ENCODE measurements at regions not wholly inside any gene's neighbourhood (a gene's known extent, or its start where the extent isn't known, plus 50 kb on each side); places are given as distances from the start of the nearest gene placed in this dataset.
"Not testable (repeated sequence)": the region's sequence is repeated elsewhere in the genome, so short reads cannot be mapped to it uniquely, and the experiment has no call there.

DNA sequence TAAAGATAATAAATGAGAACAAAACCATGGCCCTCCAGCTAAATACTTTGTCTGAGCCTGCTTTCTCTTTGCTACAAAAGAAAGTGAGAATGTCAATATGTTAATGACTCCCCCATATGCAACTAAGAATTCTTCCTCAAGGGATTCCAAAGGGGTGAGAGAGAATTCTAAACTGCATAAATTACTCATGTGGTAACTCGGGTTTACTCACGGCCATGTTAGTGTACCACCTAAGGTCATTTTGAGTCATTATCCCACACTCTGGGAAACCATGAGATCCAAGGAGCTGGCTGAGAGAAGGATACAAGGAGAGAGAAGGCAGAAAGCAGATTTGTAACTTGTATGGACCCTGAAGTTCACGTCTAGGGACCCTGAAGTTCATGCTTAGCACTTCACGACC is 190.3 kb downstream of the DHX15 start:
- H3K27me3 ChIP-seq = no peaks in the 10 kb centered on the region
- no peaks in the 10 kb centered on the region for H3K9me3 ChIP-seq
- H3K4me3 ChIP-seq = no peak overlapping the region
- peak; percentile 0 for DNase-seq
- H3K36me3 ChIP-seq = no peaks in the 10 kb centered on the region

DNA sequence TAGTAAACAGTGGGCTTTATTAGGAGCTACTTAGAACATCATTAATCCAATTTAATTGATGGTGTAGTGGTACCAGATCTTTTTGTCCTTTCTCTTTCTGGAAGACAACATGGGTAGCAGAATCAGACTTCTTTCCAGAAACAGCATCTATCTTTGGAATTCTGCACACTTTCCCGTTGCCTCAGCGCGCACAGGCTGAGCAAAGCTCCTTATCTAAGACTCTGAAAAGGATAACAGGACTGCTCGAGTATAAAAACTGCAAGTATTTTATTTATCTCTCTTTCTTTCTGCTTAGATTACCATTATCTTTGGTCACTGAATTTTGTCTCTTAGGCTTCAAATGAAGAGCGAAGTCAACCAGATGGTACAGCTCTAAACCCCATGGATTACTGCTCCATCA is 191.7 kb downstream of the DHX15 start:
- no peak for DNase-seq
- no peaks in the 10 kb centered on the region for H3K27me3 ChIP-seq
- H3K4me3 ChIP-seq = no peak overlapping the region
- H3K9me3 ChIP-seq = no peaks in the 10 kb centered on the region
- no peaks in the 10 kb centered on the region for H3K36me3 ChIP-seq

DNA sequence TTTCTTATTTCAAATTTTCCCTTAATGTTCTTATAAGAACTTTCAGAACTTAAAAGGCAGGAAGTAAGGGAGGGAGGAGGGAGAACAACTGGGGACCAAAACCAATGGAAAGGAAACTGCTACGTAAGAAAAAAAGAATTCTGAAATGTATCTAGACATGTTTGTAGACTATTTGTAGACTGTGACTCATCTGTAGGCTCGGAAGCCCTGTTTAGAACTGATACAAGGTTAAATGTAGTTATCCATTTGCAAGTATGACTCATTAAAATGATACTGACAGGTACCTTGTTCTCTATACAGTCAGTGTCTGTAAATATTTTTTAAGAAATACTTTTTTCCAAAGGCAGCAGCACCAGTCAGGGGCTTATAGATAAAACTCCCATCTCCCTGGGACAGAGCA is 202.0 kb downstream of the DHX15 start:
- no peak for DNase-seq
- no peaks in the 10 kb centered on the region for H3K27me3 ChIP-seq
- no peaks in the 10 kb centered on the region for H3K9me3 ChIP-seq
- H3K36me3 ChIP-seq = no peaks in the 10 kb centered on the region
- H3K4me3 ChIP-seq = no peak overlapping the region

DNA sequence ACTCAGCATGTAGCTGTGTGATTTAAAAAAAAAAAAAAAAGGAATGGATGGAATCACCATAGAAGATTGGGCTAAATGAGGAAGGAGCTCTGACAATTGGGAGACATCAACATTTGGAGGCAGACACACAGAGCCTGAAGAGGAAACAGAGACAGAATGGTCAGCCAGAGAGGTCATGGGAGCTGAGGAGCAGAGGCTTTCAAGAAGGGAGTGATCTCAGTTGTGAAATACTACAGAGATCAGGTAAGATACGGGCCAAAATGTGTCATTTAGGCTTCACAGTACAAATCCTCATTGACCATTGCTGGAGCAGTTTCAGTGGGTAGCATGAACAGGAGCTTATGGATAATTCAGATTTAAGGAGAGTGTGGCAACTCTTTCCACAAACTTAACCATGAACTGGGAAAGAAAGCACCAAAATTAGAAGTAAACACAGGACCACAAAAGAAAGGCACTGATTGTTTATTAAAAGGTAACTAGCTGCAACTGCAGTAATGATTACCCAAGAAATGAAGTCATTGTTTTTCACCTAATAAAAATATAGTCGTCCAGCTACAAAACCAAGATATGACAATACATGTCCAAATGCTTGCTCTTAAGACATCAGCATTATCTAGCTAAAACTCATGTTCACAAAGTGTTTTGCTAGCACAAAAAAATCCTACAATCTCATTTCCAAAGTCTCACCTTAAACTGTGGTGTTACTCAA is 203.2 kb downstream of the DHX15 start:
- Histone ChIP-seq H3K36me3 (no peaks in the 10 kb centered on the region), H3K9me3 (no peaks in the 10 kb centered on the region), H3K4me3 (no peak overlapping the region), H3K27me3 (no peaks in the 10 kb centered on the region)
- DNase-seq = no peak

DNA sequence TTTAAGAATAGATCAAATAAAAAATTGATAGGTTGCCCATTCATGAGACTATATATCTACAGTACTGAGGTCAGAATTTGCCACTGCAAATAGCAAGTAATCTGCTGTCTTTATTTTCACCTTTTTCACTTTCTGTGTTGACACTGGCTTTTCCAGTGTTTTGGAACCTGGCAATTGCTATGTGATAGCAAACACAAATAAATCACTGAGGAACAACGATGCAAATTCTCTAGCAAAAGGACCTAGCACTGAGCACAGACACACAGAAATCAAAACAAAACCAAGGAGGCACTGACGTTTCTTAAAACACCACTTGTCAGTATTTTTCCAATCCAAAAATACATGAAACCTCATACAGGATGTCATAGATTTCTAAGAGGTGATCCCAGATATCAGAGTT is 210.7 kb downstream of the DHX15 start:
- no peak for DNase-seq
- H3K9me3 ChIP-seq = no peaks in the 10 kb centered on the region
- H3K36me3 ChIP-seq = no peaks in the 10 kb centered on the region
- no peaks in the 10 kb centered on the region for H3K27me3 ChIP-seq
- H3K4me3 ChIP-seq = no peak overlapping the region

DNA sequence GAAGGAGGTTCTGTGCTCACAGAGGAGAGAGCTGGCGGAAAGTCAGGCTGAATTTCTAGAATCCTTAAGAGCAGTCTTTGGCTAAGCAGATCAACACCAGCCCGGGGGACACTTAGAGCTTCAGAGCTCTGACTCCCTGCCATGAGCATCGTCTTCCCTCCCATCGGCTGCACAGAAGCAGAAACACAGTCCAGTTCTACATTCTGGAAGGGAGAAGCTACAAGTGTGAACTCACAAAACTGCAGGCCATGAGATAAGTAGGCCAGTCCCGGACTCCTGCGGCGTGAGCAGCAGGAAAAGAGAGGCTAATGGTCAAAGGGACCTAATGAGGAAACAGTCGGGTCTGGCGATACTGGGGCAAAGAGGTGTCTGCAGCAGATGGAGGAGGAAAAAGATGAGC is 211.5 kb downstream of the DHX15 start:
- no peak for DNase-seq
- Histone ChIP-seq H3K27me3 (no peaks in the 10 kb centered on the region), H3K9me3 (no peaks in the 10 kb centered on the region), H3K4me3 (no peak overlapping the region), H3K36me3 (no peaks in the 10 kb centered on the region)

DNA sequence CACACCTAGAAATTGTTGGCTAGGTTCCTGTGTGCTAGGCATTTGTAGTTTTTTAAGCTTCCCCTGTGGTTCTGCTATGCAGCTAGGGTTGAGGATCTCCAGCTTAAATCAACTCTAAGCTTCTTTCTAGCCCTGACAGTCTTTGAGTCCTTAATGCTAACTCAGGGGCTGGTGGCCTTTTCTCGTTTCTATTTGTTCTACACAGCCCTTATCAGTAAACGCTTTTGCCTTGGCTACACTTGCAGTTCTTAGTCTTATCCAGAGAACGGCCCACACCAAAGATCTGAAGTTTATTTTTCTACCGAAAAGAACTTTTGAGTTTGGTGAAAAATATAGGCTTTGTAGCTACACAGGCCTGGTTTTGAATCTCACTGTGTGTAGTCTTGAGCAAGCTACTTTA is 212.0 kb downstream of the DHX15 start:
- Histone ChIP-seq H3K9me3 (no peaks in the 10 kb centered on the region), H3K27me3 (no peaks in the 10 kb centered on the region), H3K4me3 (no peak overlapping the region), H3K36me3 (no peaks in the 10 kb centered on the region)
- DNase-seq = no peak

DNA sequence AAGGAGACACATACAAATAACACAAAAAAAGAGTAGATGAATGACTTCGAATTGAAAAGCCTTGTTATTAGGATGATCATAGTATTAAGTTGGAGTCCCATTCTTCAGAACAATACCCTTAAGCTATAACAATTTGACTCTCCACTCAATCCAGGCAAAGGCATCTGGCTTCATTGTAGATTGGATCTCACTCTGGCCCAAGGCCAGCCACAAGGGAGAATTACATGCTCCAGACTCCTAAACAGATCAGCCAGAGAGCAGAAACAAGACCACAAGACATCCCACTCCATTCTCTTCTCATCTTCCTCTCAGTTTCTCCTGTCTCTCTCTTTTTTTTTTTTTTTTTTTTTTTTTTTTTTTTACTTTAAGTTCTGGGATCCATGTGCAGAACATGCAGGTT is 213.9 kb downstream of the DHX15 start:
- Histone ChIP-seq H3K36me3 (no peaks in the 10 kb centered on the region), H3K9me3 (no peaks in the 10 kb centered on the region), H3K27me3 (no peaks in the 10 kb centered on the region), H3K4me3 (no peak overlapping the region)
- no peak for DNase-seq

DNA sequence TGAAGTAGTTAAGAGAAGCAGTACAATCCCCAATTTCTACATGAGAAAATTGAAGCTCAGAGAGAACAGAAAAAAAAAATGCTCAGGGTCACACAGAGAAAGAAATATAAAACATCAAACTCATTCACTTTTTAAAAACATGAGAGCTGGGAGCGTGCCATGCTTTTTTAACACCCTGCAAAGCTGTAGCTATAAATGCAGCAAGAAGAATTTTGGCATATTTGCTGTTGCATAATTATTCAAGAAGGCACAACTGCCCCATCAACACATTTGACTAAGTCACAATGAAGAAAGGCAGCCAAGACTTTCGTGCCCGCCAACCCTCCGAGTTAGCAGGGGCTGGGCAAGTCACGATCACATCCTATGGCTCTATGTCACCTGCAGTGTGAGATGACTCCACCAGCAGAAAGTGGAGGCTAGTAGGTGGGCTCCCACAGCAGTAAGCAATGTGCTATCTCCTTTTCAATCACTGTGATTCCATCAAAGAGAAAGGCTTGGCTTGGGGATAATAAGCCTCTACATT is 214.8 kb downstream of the DHX15 start:
- Histone ChIP-seq H3K9me3 (no peaks in the 10 kb centered on the region), H3K4me3 (no peak overlapping the region), H3K36me3 (no peaks in the 10 kb centered on the region), H3K27me3 (no peaks in the 10 kb centered on the region)
- DNase-seq = no peak

DNA sequence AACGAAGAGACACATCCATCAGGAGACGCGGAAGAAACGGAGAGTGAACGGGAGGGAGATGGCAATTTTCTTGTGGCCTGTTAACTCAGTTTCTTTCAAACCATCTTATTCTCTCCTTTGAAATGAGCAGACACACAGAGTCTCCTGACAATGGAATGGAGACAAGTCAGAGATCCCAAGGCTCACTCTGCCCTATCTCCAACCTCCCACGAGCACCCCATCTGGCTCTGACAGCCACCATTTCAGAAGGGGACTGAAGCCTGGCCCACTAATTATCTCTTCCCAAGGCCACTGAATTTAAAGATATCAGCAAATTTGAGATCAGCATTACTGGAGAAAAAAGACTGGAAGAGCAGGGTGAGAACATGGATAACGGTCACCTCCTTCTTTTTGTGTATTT is 215.6 kb downstream of the DHX15 start:
- Histone ChIP-seq H3K27me3 (no peaks in the 10 kb centered on the region), H3K4me3 (no peak overlapping the region), H3K36me3 (no peaks in the 10 kb centered on the region), H3K9me3 (no peaks in the 10 kb centered on the region)
- no peak for DNase-seq

DNA sequence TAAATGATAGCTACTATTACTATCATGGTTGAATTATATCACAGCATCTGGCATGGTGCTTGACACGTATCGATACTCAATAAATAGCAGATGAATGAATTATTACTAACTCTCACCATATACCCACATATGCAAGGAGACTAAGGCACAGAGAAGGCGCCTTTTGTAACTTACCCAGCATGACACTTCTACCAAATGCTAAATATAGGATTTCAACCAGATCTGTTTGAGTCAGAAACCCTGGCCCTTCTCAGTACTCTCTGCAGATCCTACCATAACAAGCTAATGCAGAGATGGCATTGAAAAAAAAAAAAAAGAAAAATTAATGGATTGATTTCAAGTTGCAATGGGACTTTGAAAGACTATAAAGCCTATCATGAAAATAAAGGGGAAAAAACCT is 219.5 kb downstream of the DHX15 start:
- no peaks in the 10 kb centered on the region for H3K27me3 ChIP-seq
- no peak for DNase-seq
- H3K9me3 ChIP-seq = no peaks in the 10 kb centered on the region
- no peak overlapping the region for H3K4me3 ChIP-seq
- H3K36me3 ChIP-seq = no peaks in the 10 kb centered on the region

DNA sequence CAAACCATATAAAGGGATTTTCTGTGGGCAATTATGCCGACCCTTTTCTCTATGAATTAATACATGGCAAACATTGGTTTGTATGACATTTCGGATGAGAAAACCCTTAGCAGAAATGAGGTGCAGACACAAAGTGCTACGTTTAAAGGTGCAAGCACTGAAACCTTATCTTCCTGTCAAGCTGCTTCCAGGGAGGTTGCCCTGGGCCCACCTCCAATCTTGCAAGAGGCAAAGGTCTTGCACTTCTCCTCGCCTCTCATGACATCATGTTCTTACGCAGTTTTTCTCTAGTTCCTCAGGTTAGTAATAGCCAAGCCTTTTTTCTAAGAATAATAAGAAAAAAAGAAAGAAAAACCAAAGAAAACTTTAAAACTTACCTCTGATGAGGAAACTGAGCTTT is 220.1 kb downstream of the DHX15 start:
- DNase-seq = no peak
- no peaks in the 10 kb centered on the region for H3K36me3 ChIP-seq
- no peaks in the 10 kb centered on the region for H3K27me3 ChIP-seq
- no peak overlapping the region for H3K4me3 ChIP-seq
- H3K9me3 ChIP-seq = no peaks in the 10 kb centered on the region

DNA sequence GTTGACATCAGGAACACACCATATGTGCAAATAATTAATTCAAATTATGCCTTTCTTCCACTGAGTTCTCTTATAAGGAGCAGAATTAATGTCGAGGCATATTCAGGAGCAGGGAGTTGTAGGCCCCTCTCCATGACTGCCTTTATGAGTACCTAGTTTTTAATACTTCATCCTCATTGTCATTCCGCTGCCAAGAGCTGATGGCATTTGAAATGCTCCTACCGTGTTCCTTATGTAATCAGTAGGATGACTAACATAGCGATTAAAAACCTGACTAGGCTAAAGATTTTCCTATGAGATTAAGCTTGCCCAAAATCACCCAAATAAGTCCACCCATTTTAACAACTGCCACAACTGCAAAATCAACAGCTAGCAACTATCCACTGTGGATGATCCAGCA is 220.6 kb downstream of the DHX15 start:
- H3K4me3 ChIP-seq = no peak overlapping the region
- H3K36me3 ChIP-seq = no peaks in the 10 kb centered on the region
- H3K9me3 ChIP-seq = no peaks in the 10 kb centered on the region
- no peak for DNase-seq
- no peaks in the 10 kb centered on the region for H3K27me3 ChIP-seq

DNA sequence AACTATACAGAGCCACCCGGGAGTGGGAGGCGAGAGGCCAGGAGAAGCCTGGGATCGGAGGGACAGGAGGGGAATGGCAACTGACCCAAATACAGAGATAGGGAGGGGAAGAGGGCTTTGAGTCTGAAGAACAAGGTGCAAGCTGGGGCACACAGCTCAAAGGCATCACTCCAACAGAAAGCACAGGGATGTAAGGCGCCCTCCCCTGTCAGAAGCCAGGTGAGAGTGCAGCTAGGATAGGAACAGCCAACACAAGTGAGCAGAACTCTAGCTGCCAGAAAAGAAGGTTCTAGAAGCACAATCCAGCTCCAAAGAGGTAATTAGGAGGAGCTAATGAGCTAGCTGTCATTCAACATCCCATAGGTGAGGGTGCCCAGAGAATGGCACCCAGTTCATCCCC is 232.2 kb downstream of the DHX15 start:
- Histone ChIP-seq H3K4me3 (no peak overlapping the region), H3K27me3 (no peaks in the 10 kb centered on the region), H3K36me3 (no peaks in the 10 kb centered on the region), H3K9me3 (no peaks in the 10 kb centered on the region)
- no peak for DNase-seq

DNA sequence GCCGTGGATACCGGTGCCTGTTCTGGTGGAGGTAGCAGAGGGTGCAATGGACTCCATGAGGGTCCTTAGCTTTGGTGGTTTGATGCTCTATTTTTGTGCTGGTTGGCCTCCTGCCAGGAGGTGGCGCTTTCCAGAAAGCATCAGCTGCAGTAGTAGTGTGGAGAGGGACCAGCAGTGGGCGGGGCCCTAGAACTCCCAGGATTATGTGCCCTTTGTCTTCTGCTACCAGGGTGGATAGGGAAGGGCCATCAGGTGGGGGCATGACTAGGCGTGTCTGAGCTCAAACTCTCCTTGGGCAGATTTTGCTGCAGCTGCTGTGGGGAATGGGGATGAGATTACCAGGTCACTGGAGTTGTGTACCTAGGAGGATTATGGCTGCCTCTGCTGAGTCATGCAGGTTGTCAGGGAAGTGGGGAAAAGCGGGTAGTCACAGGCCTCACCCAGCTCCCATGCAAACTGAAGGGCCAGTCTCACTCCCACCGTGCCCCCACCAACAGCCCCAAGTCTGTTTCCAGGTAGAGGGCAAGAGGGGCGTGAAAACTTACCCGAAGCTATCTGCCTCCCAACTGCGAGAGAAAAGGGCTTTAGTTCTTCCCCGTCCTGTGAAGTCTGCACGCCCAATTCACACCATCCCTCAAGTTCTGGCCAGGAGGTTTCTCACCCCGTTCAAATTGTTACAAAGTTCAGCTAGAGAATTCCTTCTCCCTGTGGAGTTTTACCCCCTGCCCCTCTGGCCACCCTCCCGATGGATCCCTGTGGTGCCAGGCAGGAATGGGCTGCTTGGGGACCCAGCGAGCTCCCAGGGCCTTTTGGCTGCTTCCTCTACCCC is 235.0 kb downstream of the DHX15 start:
- H3K36me3 ChIP-seq, DNase-seq, H3K9me3 ChIP-seq, H3K4me3 ChIP-seq, H3K27me3 ChIP-seq: not testable (repeated sequence)

DNA sequence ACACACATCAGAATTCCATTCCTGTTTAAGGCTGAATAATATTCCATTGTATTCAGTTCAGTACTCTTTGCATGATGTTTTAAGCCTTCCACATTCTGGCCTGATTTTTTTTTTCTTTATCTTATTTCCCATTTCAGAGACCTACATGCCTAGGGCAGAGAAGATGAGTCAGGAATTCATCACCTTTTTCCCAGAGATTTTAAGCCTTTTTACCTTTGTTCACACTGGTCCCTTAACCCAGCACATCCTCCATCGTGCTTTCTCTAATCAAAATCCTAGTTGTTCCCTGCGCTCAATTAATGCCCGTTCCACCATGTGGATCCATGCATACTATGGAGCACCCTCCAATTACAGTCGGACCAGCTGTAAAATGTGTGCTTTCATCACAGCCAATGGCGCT is 245.1 kb downstream of the DHX15 start:
- DNase-seq = no peak
- no peaks in the 10 kb centered on the region for H3K36me3 ChIP-seq
- no peaks in the 10 kb centered on the region for H3K9me3 ChIP-seq
- no peak overlapping the region for H3K4me3 ChIP-seq
- H3K27me3 ChIP-seq = no peaks in the 10 kb centered on the region

DNA sequence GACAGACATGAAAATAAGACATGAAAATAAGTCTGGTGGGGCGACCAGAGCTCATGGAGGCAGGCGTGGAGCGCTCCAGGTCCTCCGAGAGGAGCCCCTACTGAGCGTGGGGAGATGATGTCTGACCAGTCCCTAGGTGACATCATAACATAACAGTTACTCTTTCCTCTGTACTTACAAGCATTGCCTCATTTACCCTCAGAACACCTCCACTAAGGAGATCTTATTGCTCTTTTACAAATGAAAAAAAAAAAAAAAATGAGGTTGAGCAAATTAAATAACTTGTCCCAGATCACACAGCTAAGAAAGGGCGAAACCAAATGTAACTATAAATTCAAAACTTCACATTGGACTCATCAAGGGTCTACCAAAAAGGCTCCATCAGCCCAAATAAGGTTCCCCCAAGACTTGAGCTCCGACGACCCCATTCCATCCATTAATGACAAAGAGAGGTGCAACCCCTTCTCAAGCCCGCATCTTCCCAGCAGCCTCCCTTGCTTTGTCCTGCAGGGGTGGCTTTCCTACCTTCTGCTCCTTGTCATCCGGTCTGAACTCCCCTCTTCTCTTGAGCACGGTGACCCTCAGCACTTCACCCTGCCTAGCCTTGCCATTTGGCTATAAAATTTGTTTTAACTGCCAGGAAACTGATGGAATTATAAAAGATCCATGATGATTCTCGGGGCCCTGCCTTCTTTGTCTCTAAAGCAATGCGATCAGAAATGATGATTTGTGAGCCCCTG is 246.7 kb downstream of the DHX15 start:
- no peak for DNase-seq
- Histone ChIP-seq H3K36me3 (no peaks in the 10 kb centered on the region), H3K27me3 (no peaks in the 10 kb centered on the region), H3K9me3 (no peaks in the 10 kb centered on the region), H3K4me3 (no peak overlapping the region)
